CD14-positive monocyte (primary cell): ENCODE measurements at regions not wholly inside any gene's neighbourhood (a gene's known extent, or its start where the extent isn't known, plus 50 kb on each side); places are given as distances from the start of the nearest gene placed in this dataset.

ENCODE experiments used
- DNase-seq, 3 donors: peaks; one replicate each; pipeline ENCODE4 v3.0.0-alpha.2; 2011 to 2022
- H2AFZ ChIP-seq: 2 replicates; pipeline ENCODE4 v1.6.0; 2012; ENCODE audit warnings: mild to moderate bottlenecking, low read depth, low read length, inconsistent platforms; ENCODE audit not compliant: insufficient read depth, poor library complexity, severe bottlenecking
- H3K27ac ChIP-seq, 2 donors: 1 replicate in 1 of 2; 2 replicates in 1 of 2; pipeline ENCODE4 v1.5.1; 2012 to 2013; ENCODE audit warnings: low read length in 2 of 2, control low read depth in 1 of 2, inconsistent platforms in 1 of 2, low read depth in 1 of 2, mild to moderate bottlenecking in 1 of 2
- H3K27me3 ChIP-seq, 2 donors: one replicate each; pipeline versions ENCODE4 v1.6.0 to v1.6.1; 2011 to 2013; ENCODE audit warnings: low read length in 2 of 2; ENCODE audit not compliant: control insufficient read depth in 2 of 2, insufficient read depth in 2 of 2
- H3K36me3 ChIP-seq, 2 donors: replicated peaks in 1 of 2; 1 replicate in 1 of 2; 2 replicates in 1 of 2; pipeline versions ENCODE4 v1.5.1 to v1.6.1; 2012 to 2013; ENCODE audit warnings: low read length in 2 of 2, control low read depth in 1 of 2, inconsistent platforms in 1 of 2, mild to moderate bottlenecking in 1 of 2; ENCODE audit not compliant: insufficient read depth in 2 of 2, control insufficient read depth in 1 of 2
- H3K4me1 ChIP-seq, 2 donors: 1 replicate in 1 of 2; 2 replicates in 1 of 2; pipeline versions ENCODE4 v1.5.1 to v1.6.1; 2012 to 2013; ENCODE audit warnings: low read length in 2 of 2, control low read depth in 1 of 2, inconsistent platforms in 1 of 2, mild to moderate bottlenecking in 1 of 2, moderate library complexity in 1 of 2; ENCODE audit not compliant: insufficient read depth in 2 of 2, control insufficient read depth in 1 of 2
- H3K4me2 ChIP-seq: replicated peaks from 2 replicates; pipeline ENCODE3; 2012; ENCODE audit warnings: low read length, moderate library complexity, mild to moderate bottlenecking; ENCODE audit not compliant: poor library complexity, severe bottlenecking; ENCODE audit errors: extremely low read depth
- H3K4me3 ChIP-seq, 3 experiments: fragments of 200-600 bp in 1 of 3; sonication (generic) in 1 of 3; replicated peaks in 1 of 3; 1 replicate in 2 of 3; 2 replicates in 1 of 3; pipeline ENCODE4 v1.5.1; 2011 to 2013; ENCODE audit warnings: low read length in 3 of 3, mild to moderate bottlenecking in 3 of 3, control low read depth in 2 of 3, low read depth in 2 of 3, inconsistent platforms in 1 of 3, moderate library complexity in 1 of 3
- H3K79me2 ChIP-seq: 2 replicates; pipeline ENCODE4 v1.6.0; 2012; ENCODE audit warnings: mild to moderate bottlenecking, control low read depth, inconsistent platforms, low read length, moderate library complexity; ENCODE audit not compliant: insufficient read depth
- H3K9ac ChIP-seq: 2 replicates; pipeline ENCODE4 v1.6.0; 2017; ENCODE audit warnings: low read length, mild to moderate bottlenecking; ENCODE audit not compliant: insufficient read depth, poor library complexity, severe bottlenecking
- H3K9me3 ChIP-seq, 2 donors: replicated peaks in 1 of 2; 1 replicate in 1 of 2; 2 replicates in 1 of 2; pipeline versions ENCODE4 v1.5.1 to v1.6.1; 2012 to 2013; ENCODE audit warnings: low read length in 2 of 2, control low read depth in 1 of 2; ENCODE audit not compliant: control insufficient read depth in 1 of 2, insufficient read depth in 1 of 2
- H4K20me1 ChIP-seq: 2 replicates; pipeline ENCODE4 v1.6.0; 2012; ENCODE audit warnings: mild to moderate bottlenecking, low read length, control low read depth, moderate library complexity; ENCODE audit not compliant: insufficient read depth
- H3K27ac Mint-ChIP-seq, 7 donors: one replicate each; pipeline ENCODE4 v1.8.0; 2020; ENCODE audit warnings: mild to moderate bottlenecking in 7 of 7, mixed read lengths in 7 of 7, moderate library complexity in 6 of 7, inconsistent platforms in 2 of 7
- H3K27me3 Mint-ChIP-seq, 3 donors: one replicate each; pipeline ENCODE4 v1.8.0; 2021 to 2022; ENCODE audit warnings: low read depth in 3 of 3, mild to moderate bottlenecking in 3 of 3, mixed read lengths in 3 of 3, moderate library complexity in 3 of 3, inconsistent platforms in 1 of 3
- H3K36me3 Mint-ChIP-seq, 2 donors: one replicate each; pipeline ENCODE4 v1.8.0; 2020; ENCODE audit warnings: mixed read lengths in 2 of 2, inconsistent platforms in 1 of 2, mild to moderate bottlenecking in 1 of 2
- H3K4me1 Mint-ChIP-seq: one replicate; pipeline ENCODE4 v1.8.0; 2020; ENCODE audit warnings: mild to moderate bottlenecking, mixed read lengths
- H3K4me3 Mint-ChIP-seq, 2 donors: one replicate each; pipeline ENCODE4 v1.8.0; 2020; ENCODE audit warnings: mild to moderate bottlenecking in 2 of 2, mixed read lengths in 2 of 2, moderate library complexity in 1 of 2
- H3K9me3 Mint-ChIP-seq, 7 donors: one replicate each; pipeline ENCODE4 v1.8.0; 2020 to 2022; ENCODE audit warnings: mixed read lengths in 7 of 7, mild to moderate bottlenecking in 6 of 7, moderate library complexity in 6 of 7, inconsistent platforms in 2 of 7
- CTCF ChIP-seq: fragments of 200-600 bp; IDR thresholded peaks from one replicate; pipeline ENCODE4 v1.8.0; 2022; ENCODE audit warnings: antibody characterized with exemption, mild to moderate bottlenecking
- WGBS: methylation state at CpG from one replicate; pipeline ENCODE4 v1.1.5; 2013; ENCODE audit warnings: missing lambda C conversion rate; ENCODE audit not compliant: insufficient coverage; 5-methylcytosine and 5-hydroxymethylcytosine counted together
- intact Hi-C, 2 donors: fragments of 100-400 bp; cut with micrococcal nuclease; formaldehyde crosslinking; loops; one replicate each; pipeline versions ENCODE4 v1.15.0 to v1.15.1; 2023

- H4K20me1 ChIP-seq, result no peaks in the 10 kb centered on the region
- peaks cover 0 to 3% (median 2%) of the 10 kb centered on the region in 7 donors for H3K9me3 Mint-ChIP-seq
- peaks cover 7% of the 10 kb centered on the region for H3K4me1 Mint-ChIP-seq
- no peak overlapping the region for H3K27ac ChIP-seq
- no peak overlapping the region for H3K9ac ChIP-seq
- no peak overlapping the region for H3K27ac Mint-ChIP-seq
- H3K9me3 ChIP-seq, result peaks cover 0 to 3% of the 10 kb centered on the region in 2 donors
- no peak overlapping the region for H3K4me3 ChIP-seq
- H3K27me3 Mint-ChIP-seq, result no peaks in the 10 kb centered on the region
- TF ChIP-seq CTCF, result no peak
- no peaks in the 10 kb centered on the region for H3K36me3 Mint-ChIP-seq
- intact Hi-C loops, result no loop called here
- no peak overlapping the region for H2AFZ ChIP-seq
- no peak for DNase-seq
- H3K4me1 ChIP-seq, result no peaks in the 10 kb centered on the region
- H3K79me2 ChIP-seq, result no peaks in the 10 kb centered on the region
- H3K4me3 Mint-ChIP-seq, result no peak overlapping the region
- H3K36me3 ChIP-seq, result no peaks in the 10 kb centered on the region
- H3K27me3 ChIP-seq, result no peaks in the 10 kb centered on the region
- H3K4me2 ChIP-seq, result no peak overlapping the region
- 100% methylated on average over 1 of the region's 4 CpGs for WGBS
These were observed 498.8 kb downstream of the TMEM135 start for GRCh38 chr11:87536565-87536964.

DNA sequence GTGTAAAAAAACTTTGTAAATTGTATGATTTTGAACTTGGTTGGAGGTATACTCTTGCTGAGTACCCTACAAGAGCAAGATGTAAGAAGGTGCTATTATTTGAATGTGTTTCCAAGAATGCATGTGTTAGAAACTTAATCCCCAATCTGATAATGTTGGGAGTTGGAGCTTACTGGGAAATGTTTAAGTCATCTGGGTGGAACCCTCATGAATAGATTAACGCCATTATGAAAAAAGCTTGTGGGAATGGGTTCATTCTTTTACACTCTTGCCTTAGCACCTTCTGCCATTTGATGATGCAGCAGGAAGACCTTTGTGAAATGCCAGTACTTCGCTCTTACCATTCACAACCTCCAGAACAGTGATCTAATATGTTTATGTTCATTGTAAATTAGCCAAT lies 498.3 kb downstream of the TMEM135 start:
- no CpG with 5 or more reads among the region's 2 CpGs for WGBS
- no peak overlapping the region for H3K27ac ChIP-seq
- intact Hi-C loops, result no loop called here

More for the DNA sequence above, 498.3 kb downstream of the TMEM135 start:
- no peak for TF ChIP-seq CTCF
- Histone ChIP-seq H2AFZ (no peak overlapping the region), H4K20me1 (no peaks in the 10 kb centered on the region), H3K36me3 (no peaks in the 10 kb centered on the region), H3K9me3 (no peaks in the 10 kb centered on the region), H3K27me3 (no peaks in the 10 kb centered on the region), H3K4me2 (no peak overlapping the region), H3K9ac (no peak overlapping the region), H3K79me2 (no peaks in the 10 kb centered on the region), H3K4me1 (no peaks in the 10 kb centered on the region), H3K4me3 (no peak overlapping the region)
- Mint-ChIP-seq H3K36me3 (no peaks in the 10 kb centered on the region), H3K4me1 (peaks cover 7% of the 10 kb centered on the region), H3K9me3 (peaks cover 0 to 5% (median 2%) of the 10 kb centered on the region in 7 donors), H3K27me3 (no peaks in the 10 kb centered on the region), H3K4me3 (no peak overlapping the region), H3K27ac (no peak overlapping the region)
- DNase-seq, result no peak
